Mammary epithelial cell (primary cell): ENCODE measurements at regions not wholly inside any gene's neighbourhood (a gene's known extent, or its start where the extent isn't known, plus 50 kb on each side); places are given as distances from the start of the nearest gene placed in this dataset.

Experiments
- EZH2 ChIP-seq: IDR thresholded peaks from 2 replicates; pipeline ENCODE4 v1.6.1; 2012; ENCODE audit warnings: low read length, inconsistent platforms, borderline replicate concordance
- TF ChIP-seq, protein P1 (sequence below), 2 donors: IDR thresholded peaks in 1 of 2; conservative IDR thresholded peaks in 1 of 2; 2 replicates each; pipeline ENCODE4 v1.5.1; 2011 to 2012; ENCODE audit warnings: inconsistent platforms in 2 of 2, low read length in 2 of 2, mild to moderate bottlenecking in 2 of 2, control low read depth in 1 of 2, low read depth in 1 of 2; ENCODE audit not compliant: insufficient read depth in 1 of 2; ENCODE audit errors: extremely low read depth in 1 of 2

DNA sequence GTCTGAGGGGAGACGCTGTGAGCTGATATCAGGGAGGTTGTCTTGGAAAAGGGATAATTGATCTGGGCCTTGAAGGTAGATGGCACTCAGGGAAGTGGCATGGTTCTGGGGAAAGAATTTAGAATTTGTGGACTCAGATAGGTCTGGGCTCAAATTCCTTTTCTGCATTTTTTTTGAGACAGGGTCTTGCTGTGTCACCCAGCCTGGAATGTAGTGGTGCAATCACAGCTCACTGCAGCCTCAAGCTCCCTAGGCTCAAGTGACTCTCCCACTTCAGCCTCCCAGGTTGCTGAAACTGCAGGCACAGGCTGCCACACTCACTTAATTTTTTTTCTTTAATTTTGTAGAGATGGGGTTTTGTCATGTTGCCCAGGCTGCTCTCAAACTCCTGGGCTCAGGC lies 98.1 kb upstream of the NCOR2 start:
- TF ChIP-seq, protein P1, sequence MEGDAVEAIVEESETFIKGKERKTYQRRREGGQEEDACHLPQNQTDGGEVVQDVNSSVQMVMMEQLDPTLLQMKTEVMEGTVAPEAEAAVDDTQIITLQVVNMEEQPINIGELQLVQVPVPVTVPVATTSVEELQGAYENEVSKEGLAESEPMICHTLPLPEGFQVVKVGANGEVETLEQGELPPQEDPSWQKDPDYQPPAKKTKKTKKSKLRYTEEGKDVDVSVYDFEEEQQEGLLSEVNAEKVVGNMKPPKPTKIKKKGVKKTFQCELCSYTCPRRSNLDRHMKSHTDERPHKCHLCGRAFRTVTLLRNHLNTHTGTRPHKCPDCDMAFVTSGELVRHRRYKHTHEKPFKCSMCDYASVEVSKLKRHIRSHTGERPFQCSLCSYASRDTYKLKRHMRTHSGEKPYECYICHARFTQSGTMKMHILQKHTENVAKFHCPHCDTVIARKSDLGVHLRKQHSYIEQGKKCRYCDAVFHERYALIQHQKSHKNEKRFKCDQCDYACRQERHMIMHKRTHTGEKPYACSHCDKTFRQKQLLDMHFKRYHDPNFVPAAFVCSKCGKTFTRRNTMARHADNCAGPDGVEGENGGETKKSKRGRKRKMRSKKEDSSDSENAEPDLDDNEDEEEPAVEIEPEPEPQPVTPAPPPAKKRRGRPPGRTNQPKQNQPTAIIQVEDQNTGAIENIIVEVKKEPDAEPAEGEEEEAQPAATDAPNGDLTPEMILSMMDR (conservative IDR thresholded peaks at IDR 0.05 in 1 of 2, IDR thresholded peaks at IDR 0.05 in 1 of 2; ENCODE audit: extremely low read depth in 1 of 2, insufficient read depth in 1 of 2, low read depth in 1 of 2, low read length in 2 of 2), result no peak
- TF ChIP-seq EZH2, result no peak
